Astrocyte of the spinal cord (primary cell): ENCODE measurements at regions not wholly inside any gene's neighbourhood (a gene's known extent, or its start where the extent isn't known, plus 50 kb on each side); places are given as distances from the start of the nearest gene placed in this dataset.

ENCODE experiments used
- DNase-seq: peaks from one replicate; pipeline ENCODE4 v3.0.0; 2011; ENCODE audit warnings: low read depth, low spot score
- H3K4me3 ChIP-seq: 2 replicates; pipeline ENCODE4 v1.5.1; 2011; ENCODE audit warnings: low read depth, mild to moderate bottlenecking, low read length, moderate library complexity
- in situ Hi-C: cut with HindIII; loops from 2 replicates; pipeline ENCODE4 v1.10.0; 2017; ENCODE audit warnings: low sequenced_read_pairs
- TF ChIP-seq, protein P1 (sequence below): IDR thresholded peaks from 2 replicates; pipeline ENCODE4 v1.5.1; 2012; ENCODE audit warnings: low read depth, mild to moderate bottlenecking, low read length, inconsistent platforms

- H3K4me3 ChIP-seq, result no peak overlapping the region
- TF ChIP-seq, protein P1, sequence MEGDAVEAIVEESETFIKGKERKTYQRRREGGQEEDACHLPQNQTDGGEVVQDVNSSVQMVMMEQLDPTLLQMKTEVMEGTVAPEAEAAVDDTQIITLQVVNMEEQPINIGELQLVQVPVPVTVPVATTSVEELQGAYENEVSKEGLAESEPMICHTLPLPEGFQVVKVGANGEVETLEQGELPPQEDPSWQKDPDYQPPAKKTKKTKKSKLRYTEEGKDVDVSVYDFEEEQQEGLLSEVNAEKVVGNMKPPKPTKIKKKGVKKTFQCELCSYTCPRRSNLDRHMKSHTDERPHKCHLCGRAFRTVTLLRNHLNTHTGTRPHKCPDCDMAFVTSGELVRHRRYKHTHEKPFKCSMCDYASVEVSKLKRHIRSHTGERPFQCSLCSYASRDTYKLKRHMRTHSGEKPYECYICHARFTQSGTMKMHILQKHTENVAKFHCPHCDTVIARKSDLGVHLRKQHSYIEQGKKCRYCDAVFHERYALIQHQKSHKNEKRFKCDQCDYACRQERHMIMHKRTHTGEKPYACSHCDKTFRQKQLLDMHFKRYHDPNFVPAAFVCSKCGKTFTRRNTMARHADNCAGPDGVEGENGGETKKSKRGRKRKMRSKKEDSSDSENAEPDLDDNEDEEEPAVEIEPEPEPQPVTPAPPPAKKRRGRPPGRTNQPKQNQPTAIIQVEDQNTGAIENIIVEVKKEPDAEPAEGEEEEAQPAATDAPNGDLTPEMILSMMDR, result no peak
- in situ Hi-C loops, result no loop called here
- DNase-seq, result no peak
These were observed 229.8 kb upstream of the ADAMTS5 start for GRCh38 chr21:27196651-27197050.

GRCh38 chr21:27192281-27192949 is 225.5 kb upstream of the ADAMTS5 start:
- DNase-seq, result no peak
- H3K4me3 ChIP-seq, result no peak overlapping the region
- in situ Hi-C loops, result no loop called here
- TF ChIP-seq, protein P1, result no peak

DNA sequence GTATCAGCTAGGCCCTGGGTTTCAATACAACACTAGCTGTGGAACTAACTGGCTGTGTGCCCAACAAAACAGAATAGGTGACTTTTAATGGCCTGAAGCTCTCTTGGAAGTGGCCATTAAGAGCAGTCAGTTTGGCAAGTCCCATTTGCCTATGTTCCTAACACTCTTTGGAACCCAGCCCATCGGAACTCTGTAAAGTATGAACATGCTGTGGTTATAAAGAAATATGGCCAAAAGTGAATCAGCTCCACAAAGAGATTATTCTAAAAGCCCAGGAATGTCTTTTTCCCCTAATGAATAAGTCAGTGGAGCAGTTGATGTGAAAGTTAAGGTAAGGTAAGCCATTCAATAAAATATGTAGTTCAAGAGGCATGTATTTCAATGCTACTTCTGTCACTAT is 223.7 kb upstream of the ADAMTS5 start:
- no peak overlapping the region for H3K4me3 ChIP-seq
- TF ChIP-seq, protein P1, result no peak
- peak; percentile 82 for DNase-seq
- in situ Hi-C loops, result no loop called here

- in situ Hi-C loops, result no loop called here
- TF ChIP-seq, protein P1, result no peak
- H3K4me3 ChIP-seq, result no peak overlapping the region
- no peak for DNase-seq
These were observed 223.0 kb upstream of the ADAMTS5 start for GRCh38 chr21:27189870-27190269.

DNA sequence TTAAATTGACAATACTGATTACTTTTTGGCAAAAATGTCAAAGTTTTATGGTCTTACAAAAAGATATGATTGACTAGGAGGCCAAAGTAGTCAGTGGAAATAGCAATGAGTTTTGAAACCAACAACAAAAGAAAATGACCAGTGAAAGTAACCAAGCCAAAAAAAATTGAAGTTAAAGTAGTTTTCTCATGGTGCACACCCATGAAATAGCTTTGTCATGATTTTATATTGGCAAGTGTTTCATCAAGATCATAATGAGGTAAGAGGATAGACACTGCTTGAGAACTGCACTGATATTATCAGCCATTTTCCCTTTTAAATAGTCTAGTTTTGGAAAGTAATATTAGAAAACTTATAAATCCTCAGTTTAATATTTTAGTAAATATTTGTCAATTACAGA is 206.2 kb upstream of the ADAMTS5 start:
- in situ Hi-C loops, result no loop called here
- no peak overlapping the region for H3K4me3 ChIP-seq
- no peak for DNase-seq
- TF ChIP-seq, protein P1, result no peak

DNA sequence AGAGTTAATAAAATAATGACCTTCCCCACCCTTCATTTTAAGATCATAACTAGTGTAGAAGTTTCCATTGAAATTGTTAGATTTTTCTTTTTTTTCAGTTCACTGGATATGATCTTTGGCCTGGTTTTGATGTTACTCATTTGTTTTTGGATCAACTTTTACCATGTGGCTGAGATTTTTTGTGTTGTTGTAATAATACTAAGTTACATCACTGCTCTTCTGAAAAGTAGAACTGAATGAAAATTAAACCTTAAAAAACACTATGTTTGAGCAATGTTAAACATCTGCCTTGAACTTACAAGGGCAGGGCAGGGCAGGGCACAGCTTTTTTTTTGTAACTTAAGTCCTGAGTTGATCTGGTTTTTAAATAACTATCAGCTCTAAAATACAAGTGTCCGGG is 204.8 kb upstream of the ADAMTS5 start:
- TF ChIP-seq, protein P1, result no peak
- H3K4me3 ChIP-seq, result no peak overlapping the region
- peak; percentile 22 for DNase-seq
- in situ Hi-C loops, result no loop called here
